ENCODE measurements at regions not wholly inside any gene's neighbourhood (a gene's known extent, or its start where the extent isn't known, plus 50 kb on each side); places are given as distances from the start of the nearest gene placed in this dataset.
A peak's percentile ranks its signal among the peaks of the same experiment; 100 is the strongest.
"Not testable (repeated sequence)": the region's sequence is repeated elsewhere in the genome, so short reads cannot be mapped to it uniquely, and the experiment has no call there.

- DNase-seq (ENCODE audit: low read depth): no peak
These were observed 51.0 kb upstream of the CHCHD3 start for GRCh38 chr7:133132906-133133305.

GRCh38 chr7:133134810-133135209 is 52.9 kb upstream of the CHCHD3 start:
- DNase-seq (ENCODE audit: low read depth): no peak

GRCh38 chr7:133135451-133135850 is 53.6 kb upstream of the CHCHD3 start:
- DNase-seq (ENCODE audit: low read depth): no peak

GRCh38 chr7:133139350-133139749 is 57.5 kb upstream of the CHCHD3 start:
- DNase-seq (ENCODE audit: low read depth): peak; percentile 1

DNA sequence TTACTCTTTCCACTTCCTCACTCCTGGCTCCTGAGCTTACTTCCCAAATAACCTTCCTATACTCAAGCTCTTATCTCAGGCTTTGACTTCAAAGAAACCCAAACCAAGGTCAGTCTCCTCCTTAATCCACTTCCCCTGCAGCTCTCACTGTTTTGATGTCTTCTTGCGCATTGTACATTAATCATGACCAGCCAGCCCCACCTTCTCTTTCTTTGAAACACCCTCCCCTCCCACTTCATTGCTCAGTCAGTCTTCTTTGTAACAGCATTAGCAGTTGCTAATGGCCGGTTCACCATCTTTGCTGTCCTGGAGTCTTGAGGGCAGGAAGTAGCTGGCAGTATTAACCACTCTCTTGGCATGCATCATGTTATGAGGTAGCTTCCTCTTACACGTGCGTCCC is 57.9 kb upstream of the CHCHD3 start:
- DNase-seq (ENCODE audit: low read depth): no peak

- DNase-seq (ENCODE audit: low read depth): no peak
These were observed 59.2 kb upstream of the CHCHD3 start for GRCh38 chr7:133140994-133141595.

DNA sequence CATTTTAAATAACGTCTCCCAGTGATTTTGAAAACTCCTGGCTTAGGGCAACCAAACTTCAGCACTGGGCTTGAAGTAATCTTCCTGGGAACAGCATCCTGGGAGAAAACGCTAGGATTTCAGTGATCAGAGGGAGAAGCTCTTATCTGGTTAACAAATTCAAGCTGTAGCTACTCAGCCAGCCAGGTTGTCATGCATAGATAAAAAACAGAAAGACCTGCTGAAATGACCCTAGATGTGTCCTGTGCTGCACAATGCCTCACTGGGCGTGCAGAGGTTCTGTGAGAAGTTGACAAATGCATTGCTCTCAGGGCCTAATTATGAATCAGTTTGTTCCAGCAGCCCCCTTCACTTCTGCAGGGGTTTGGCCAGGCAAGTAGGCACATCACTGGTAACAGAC is 68.9 kb upstream of the CHCHD3 start:
- DNase-seq (ENCODE audit: low read depth): no peak

DNA sequence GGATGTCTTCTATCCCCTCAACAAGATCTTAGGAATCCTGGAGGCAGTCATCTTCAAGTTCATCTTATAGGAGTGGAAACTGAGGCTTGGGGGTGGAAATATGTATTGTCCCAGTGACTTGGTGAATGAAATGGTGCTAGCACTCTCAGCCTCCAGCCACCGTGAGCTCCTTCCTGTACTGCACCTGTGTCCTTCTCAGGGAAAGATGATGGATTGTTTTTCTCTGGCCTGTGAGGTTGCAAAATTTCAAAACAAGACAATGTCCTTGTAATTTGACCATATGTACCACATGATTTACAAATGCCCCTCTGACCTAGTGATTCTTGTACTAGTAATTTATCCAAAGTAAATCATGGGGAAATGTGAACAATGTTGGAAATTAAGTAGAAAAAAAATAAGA is 71.0 kb upstream of the CHCHD3 start:
- no peak for DNase-seq (ENCODE audit: low read depth)

DNA sequence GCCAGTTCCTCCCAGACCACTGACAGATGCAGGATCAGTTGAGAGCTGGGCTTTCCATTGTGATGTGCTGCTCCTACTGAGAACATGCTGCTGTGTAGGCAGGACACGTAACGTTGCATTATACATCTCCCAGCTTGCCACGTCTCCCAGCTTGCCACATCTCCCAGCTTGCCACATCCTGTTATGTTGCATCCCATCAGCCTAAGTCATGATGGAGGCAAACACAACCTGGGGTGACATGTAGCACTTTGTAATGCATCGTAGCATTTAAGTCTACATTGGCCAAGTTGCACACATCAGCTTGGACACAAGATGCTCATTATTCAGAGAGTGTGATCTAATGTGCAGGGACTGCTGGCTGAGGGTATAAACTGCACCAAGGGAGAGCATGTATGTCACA is 73.3 kb upstream of the CHCHD3 start:
- DNase-seq (ENCODE audit: low read depth): no peak

DNA sequence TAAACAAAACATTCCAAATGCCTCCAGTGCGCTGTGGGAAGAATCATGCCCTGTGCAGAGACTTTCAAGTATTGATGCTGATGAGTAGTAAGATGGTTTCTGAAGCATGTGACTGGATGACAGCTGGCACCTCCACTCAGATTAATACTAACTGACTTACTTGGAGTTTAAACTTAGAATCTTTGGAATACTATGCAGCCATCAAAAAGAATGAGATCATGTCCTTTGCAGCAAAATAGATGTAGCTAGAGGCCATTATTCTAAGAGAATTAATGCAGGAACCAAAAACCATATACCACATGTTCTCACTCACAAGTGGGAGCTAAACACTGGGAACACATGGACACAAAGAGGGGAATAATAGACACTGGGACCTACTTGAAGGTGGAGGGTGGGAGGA is 73.8 kb upstream of the CHCHD3 start:
- no peak for DNase-seq (ENCODE audit: low read depth)

DNA sequence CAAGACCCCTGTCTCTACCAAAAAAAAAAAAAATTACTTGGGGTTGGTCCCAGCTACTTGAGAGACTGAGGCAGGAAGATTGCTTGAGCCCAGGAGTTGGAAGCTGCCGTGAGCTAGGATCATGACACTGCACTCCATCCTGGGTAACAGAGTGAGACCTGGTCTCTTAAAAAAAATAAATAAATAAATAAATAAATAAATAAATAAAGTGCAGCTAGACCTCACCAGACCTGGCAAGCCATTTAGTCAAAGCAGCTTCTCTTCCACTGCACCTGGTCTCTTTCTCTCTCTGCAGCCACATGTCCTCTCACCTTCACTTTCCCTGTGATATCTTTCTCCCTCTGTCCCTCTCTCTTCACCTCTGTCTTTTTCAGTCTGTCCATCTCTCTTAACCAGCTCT is 75.2 kb upstream of the CHCHD3 start:
- no peak for DNase-seq (ENCODE audit: low read depth)

DNA sequence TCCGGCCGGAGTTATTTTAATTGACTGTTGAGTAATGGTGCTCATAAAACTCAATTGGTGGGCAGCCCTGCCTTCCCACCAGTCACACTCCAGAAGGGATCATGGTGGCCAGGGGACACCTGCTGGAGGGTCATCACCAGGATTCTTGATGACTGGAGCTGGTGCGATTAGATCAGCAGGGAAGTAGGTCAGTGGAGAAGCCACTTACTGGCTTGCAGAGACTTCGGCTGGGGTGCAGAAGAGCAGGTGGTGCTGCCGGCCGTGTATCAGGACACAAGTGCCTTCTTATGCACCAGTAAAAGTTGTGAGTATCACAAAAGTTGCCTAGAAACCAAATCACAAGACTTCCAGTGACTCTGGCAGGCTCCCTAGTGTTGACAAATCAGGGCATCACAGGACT is 82.6 kb upstream of the CHCHD3 start:
- no peak for DNase-seq (ENCODE audit: low read depth)

GRCh38 chr7:133165001-133165400 is 83.1 kb upstream of the CHCHD3 start:
- no peak for DNase-seq (ENCODE audit: low read depth)

DNA sequence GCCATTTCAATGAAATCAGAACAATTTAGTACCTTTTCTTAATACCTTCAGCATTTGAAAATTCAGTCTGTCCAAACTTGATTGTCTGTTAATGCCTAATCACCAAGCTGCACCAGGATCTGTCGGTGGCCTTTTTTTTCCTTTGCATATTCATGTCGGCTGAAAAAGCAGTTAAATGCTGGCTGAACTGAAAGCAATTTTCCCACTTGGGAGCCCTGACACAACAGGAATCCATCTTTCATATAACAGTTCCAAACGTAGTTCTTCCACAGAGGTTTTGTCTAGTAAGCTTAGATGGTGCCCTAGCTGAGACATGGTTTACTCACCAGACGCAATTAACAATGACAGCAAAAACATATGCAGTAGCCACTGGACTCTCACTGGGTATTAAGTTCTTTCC is 83.6 kb upstream of the CHCHD3 start:
- no peak for DNase-seq (ENCODE audit: low read depth)

DNA sequence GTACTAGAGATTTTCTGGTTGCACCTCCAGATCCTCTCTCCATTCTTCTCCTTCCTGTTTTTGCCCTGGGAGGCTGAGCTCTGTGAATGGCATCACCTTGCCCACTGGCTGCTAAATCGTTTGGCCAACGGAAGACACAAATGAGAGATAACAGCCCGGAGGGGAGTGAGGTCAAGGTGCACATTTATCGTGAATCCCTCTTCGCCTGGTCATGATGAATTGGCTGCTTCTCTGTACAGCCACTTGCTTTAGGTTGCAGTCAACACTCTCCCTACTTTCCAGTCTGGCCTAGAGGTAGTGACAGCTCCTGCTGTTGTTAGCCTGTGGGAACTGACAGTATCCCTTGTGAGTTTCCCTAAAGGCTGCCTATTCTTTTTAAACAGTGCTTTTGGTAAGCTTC is 85.4 kb upstream of the CHCHD3 start:
- no peak for DNase-seq (ENCODE audit: low read depth)

DNA sequence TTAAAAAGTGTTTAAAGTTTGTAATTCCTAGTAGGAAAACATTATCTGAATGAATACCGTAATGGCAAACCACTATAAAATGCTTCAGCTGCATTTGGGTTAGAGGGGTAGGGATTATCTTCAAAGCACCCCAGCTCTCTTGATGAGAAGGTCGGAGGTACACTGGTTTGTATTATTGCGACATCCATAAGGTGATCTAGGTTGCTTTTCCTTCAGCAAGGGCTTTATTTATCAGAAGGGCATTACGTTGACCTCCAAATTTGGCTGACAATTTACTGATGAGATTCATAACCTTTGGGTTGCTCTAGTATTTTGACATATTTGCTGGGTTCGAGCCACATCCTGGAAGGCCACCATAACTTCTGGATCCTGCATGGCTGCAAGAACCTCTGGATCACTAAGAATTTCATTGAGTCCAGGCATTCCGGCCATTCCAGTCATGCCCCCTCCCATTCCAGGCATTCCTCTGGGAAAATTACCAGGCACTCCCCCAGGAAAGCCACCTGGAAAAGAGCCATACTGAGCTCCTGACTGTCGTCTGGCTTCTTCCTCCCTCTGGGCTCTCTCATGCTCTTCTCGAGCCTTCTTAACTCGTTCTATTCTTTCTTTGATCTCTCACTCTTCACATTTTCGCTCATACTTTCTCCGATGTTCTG is 83.6 kb upstream of the EXOC4 start:
- DNase-seq (ENCODE audit: low read depth): not testable (repeated sequence)

DNA sequence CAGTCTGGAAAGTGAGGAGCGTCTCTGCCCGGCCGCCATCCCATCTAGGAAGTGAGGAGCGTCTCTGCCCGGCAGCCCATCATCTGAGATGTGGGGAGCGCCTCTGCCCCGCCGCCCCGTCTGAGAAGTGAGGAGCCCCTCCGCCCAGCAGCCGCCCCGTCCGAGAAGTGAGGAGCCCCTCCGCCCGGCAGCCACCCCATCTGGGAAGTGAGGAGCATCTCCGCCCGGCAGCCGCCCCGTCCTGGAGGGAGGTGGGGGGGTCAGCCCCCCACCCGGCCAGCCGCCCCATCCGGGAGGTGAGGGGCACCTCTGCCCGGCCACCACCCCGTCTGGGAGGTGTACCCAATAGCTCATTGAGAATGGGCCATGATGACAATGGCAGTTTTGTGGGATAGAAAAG is 75.4 kb upstream of the EXOC4 start:
- DNase-seq (ENCODE audit: low read depth): not testable (repeated sequence)

DNA sequence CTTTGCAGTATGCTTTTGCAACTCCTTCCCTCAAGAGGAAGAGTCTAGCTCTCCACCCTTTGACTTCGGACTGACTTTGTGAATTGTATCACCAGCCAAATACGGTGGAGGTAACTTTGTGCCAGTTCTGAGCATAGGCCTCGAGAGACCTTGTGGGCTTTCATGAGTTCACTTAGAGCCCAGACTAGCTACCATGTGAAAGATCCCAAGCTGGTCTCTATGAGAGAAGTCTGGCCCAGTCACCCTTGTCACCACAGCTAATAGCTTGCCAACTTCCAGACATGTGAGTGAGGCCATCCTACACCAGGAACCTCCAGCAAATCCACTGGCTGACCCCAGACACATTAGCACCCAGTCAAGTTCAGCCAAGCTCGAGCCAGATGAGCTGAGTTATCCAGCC is 72.2 kb upstream of the EXOC4 start:
- no peak for DNase-seq (ENCODE audit: low read depth)

DNA sequence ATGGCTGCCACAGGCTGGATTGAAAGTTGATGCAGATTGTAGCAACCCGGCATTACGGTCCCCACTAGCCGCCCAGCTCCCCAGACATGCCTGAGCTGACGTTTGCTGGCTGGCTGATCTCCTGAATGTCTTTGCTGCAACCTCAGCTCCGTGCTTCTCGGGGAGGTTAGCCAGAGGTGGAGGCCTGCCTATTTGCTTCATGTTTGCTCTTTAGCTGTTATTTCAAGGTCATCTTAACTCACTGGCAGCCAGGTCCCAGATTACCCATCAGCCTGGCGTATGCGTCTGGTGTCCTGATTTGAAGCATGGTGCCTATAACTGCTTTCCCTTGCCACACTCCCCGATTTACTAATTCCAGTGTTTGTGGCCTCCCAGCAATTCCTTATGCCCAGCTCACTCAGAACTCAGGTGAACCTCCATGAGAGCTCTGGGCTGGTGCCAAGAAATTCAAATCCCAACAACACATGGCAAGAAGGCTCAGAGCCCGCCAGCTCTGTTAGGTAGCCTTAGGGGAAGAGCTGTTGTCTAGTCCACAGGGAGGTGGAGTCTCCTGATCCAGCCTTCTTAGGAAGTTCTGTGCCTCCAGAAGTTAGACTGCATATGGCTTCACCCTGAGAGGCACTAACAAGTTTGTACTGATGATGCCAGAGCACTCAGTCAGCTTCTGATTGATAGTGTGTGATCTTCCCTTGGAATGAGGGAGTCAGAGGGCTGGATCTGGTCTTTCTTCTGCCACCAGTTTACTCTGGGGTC is 69.7 kb upstream of the EXOC4 start:
- DNase-seq (ENCODE audit: low read depth): no peak

- DNase-seq (ENCODE audit: low read depth): no peak
These were observed 68.9 kb upstream of the EXOC4 start for GRCh38 chr7:133183969-133184368.

DNA sequence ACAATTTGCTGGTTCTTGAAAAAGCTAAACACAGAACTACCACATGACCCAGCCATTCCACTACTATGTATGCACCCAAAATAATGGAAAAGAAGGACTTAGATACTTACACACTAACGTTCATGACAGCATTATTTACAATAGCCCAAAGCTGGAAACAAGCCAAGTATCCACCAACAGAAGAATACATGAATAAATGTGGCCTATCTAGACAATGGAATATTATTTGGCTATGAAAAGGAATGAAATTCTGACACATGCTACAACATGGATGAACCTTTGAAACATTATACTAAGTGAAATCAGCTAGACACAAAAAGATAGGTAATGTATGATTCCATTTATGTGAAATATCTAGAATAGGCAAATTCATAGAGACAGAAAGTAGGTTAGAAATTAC is 67.4 kb upstream of the EXOC4 start:
- DNase-seq (ENCODE audit: low read depth): no peak

GRCh38 chr7:133186060-133186459 is 66.8 kb upstream of the EXOC4 start:
- no peak for DNase-seq (ENCODE audit: low read depth)

DNA sequence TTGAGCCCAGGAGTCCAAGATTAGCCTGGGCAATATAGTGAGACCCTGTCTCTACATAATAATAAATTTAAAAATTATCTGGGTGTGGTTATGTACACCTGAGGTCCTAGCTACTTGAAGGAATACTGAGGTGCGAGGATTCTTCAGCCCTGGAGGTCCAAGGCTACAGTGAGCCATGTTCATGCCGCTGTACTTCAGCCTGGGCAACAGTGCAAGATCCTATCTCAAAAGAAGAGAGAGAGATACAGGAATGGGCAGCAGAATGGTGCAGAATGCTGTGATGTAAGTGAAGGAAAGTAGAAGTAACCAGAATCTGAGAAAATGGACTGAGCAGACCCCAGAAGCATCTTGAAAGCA is 62.7 kb upstream of the EXOC4 start:
- DNase-seq (ENCODE audit: low read depth): no peak
